HG03558 (cell line): ENCODE measurements at regions not wholly inside any gene's neighbourhood (a gene's known extent, or its start where the extent isn't known, plus 50 kb on each side); places are given as distances from the start of the nearest gene placed in this dataset.

Source experiments
- ATAC-seq: cut with Tn5 transposase; IDR thresholded peaks from one replicate; pipeline ENCODE4 v1.9.1; 2021; ENCODE audit warnings: moderate number of reproducible peaks; ENCODE audit not compliant: unreplicated experiment; ENCODE audit errors: extremely low read depth

GRCh38 chr6:21840428-21840827 is 246.9 kb downstream of the SOX4 start:
- no peak for ATAC-seq

GRCh38 chr6:21842875-21843645 is 249.5 kb downstream of the SOX4 start:
- no peak for ATAC-seq

- ATAC-seq, result no peak
These were observed 250.8 kb downstream of the SOX4 start for GRCh38 chr6:21844120-21844917.

GRCh38 chr6:21845018-21845417 is 251.5 kb downstream of the SOX4 start:
- ATAC-seq, result no peak

GRCh38 chr6:21845439-21846140 is 252.0 kb downstream of the SOX4 start:
- no peak for ATAC-seq

GRCh38 chr6:21846541-21847451 is 253.2 kb downstream of the SOX4 start:
- peak; percentile 42 for ATAC-seq

- ATAC-seq, result no peak
These were observed 254.3 kb downstream of the SOX4 start for GRCh38 chr6:21847711-21848480.

GRCh38 chr6:21850691-21851090 is 257.1 kb downstream of the SOX4 start:
- ATAC-seq, result no peak

GRCh38 chr6:21855811-21856455 is 262.4 kb downstream of the SOX4 start:
- no peak for ATAC-seq

- no peak for ATAC-seq
These were observed 262.9 kb downstream of the SOX4 start for GRCh38 chr6:21856456-21856825.

GRCh38 chr6:21856844-21857243 is 263.3 kb downstream of the SOX4 start:
- no peak for ATAC-seq

GRCh38 chr6:21858076-21858475 is 264.5 kb downstream of the SOX4 start:
- ATAC-seq, result no peak

- ATAC-seq, result no peak
These were observed 265.7 kb downstream of the SOX4 start for GRCh38 chr6:21859193-21859735.

GRCh38 chr6:21861942-21862341 is 268.4 kb downstream of the SOX4 start:
- ATAC-seq, result no peak

- no peak for ATAC-seq
These were observed 270.7 kb downstream of the SOX4 start for GRCh38 chr6:21864206-21864605.

- no peak for ATAC-seq
These were observed 274.7 kb downstream of the SOX4 start for GRCh38 chr6:21868226-21868625.

GRCh38 chr6:21869085-21869771 is 275.7 kb downstream of the SOX4 start:
- no peak for ATAC-seq
